Right cardiac atrium (tissue), 5 donors: ENCODE measurements at regions not wholly inside any gene's neighbourhood (a gene's known extent, or its start where the extent isn't known, plus 50 kb on each side); places are given as distances from the start of the nearest gene placed in this dataset.

ENCODE experiments used
- ATAC-seq, 2 donors: fragments of 200-7000 bp; cut with Tn5 transposase; one replicate each; pipeline versions ENCODE4 v1.8.0 to v1.9.1; 2020; ENCODE audit warnings: moderate library complexity in 2 of 2, mild to moderate bottlenecking in 1 of 2
- DNase-seq, 3 donors: peaks; one replicate each; pipeline ENCODE4 v3.0.0-alpha.2; 2020
- H3K27ac ChIP-seq: one replicate; pipeline ENCODE4 v1.5.1; 2013; ENCODE audit warnings: mild to moderate bottlenecking, low read length, control low read depth, moderate library complexity
- H3K27me3 ChIP-seq: one replicate; pipeline ENCODE4 v1.6.1; 2013; ENCODE audit not compliant: control insufficient read depth, insufficient read depth
- H3K4me1 ChIP-seq: one replicate; pipeline ENCODE4 v1.6.1; 2013; ENCODE audit warnings: low read length; ENCODE audit not compliant: control insufficient read depth, insufficient read depth
- H3K4me3 ChIP-seq: one replicate; pipeline ENCODE4 v1.5.1; 2013; ENCODE audit warnings: low read length, control low read depth
- H3K9me3 ChIP-seq: one replicate; pipeline ENCODE4 v1.6.1; 2013; ENCODE audit warnings: low read length; ENCODE audit not compliant: control insufficient read depth
- WGBS: extraction: QIAGEN DNeasy Blood & Tissue Kit; methylation state at CpG from one replicate; pipeline ENCODE4 v1.1.7; 2013; 5-methylcytosine and 5-hydroxymethylcytosine counted together
- intact Hi-C, 4 donors: fragments of 100-400 bp; cut with DNase I; formaldehyde crosslinking; loops; one replicate each; pipeline versions ENCODE4 v1.11.0 to v1.14.0; 2022 to 2023
- donor health status: healthy with polysubstance abuse.
- donor health status: DM: no; HTN: yes; CAD: no.
- donor health status: DM: no; HTN: no; CAD: no.
- donor health status: DM: no; HTN: yes; CAD: no; lungs with severe emphysema.
- donor health status: DM: yes; HTN: yes; CAD: no.

DNA sequence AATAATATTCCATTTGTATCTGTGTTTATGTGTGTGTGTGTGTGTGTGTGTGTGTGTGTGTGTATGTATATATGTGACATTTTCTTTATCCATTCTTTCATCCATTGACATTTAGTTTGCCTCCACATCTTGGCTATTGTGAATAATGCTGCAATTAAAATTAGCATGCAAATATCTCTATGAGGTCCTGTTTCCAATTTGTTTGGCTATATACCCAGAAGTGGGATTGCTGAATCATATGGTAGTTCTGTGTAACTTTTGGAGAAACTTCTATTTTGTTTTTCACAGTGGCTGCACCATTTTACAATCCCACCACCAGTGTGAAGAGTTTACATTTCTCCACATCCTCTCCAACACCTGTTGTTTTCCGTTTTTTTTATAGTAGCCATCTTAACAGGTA lies 53.1 kb downstream of the CH25H start:
- intact Hi-C loops = no loop called here
- ATAC-seq = no peak
- Histone ChIP-seq H3K4me3 (no peak overlapping the region), H3K27ac (no peak overlapping the region), H3K4me1 (no peaks in the 10 kb centered on the region), H3K9me3 (no peaks in the 10 kb centered on the region), H3K27me3 (no peaks in the 10 kb centered on the region)
- DNase-seq = no peak
- WGBS = 93% methylated on average over 1 of the region's 1 CpG

DNA sequence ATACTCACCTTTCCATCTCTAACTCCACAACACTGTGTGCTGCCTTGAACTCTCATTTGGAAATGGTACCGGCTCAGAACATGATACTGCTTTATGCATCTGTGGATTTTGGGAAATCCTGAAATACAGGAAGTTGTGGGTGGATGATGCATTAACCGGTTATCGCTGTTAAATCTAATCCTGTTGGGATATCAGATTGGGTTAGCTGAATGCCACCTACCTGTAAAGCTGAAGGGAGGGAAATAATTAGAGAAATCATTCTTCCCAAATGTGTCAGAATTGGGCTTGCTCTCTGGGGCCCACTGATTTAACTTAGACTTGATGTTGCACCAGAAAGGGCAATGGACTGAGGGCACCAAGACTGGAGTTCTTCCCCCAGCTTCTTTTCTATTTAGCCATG lies 54.0 kb downstream of the CH25H start:
- H3K4me3 ChIP-seq = no peak overlapping the region
- no peak overlapping the region for H3K27ac ChIP-seq
- H3K9me3 ChIP-seq = no peaks in the 10 kb centered on the region
- H3K4me1 ChIP-seq = no peaks in the 10 kb centered on the region
- DNase-seq (no peak), ATAC-seq (no peak)
- H3K27me3 ChIP-seq = no peaks in the 10 kb centered on the region
- intact Hi-C loops = no loop called here
- WGBS = 56% methylated on average over 3 of the region's 3 CpGs

DNA sequence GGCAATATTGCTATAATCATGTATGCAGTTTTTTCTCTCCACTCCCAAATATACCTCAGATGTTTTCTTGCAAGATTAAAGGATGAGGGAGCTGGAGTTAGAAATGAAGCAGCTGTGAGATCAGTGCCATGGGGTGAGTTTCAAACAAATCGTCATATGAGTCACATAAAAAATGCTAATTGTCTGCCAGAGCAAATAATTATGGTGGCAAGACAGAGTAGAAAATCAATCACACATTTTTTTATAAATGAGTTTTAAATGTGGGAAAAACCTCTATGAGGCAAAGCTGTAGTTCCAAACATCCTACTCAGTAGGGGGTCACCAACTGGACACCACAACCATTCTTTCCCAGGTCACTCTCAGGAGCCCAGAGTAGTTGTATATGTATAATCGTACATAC lies 55.3 kb downstream of the CH25H start:
- intact Hi-C loops = no loop called here
- Histone ChIP-seq H3K9me3 (no peaks in the 10 kb centered on the region), H3K4me3 (no peak overlapping the region), H3K27me3 (no peaks in the 10 kb centered on the region), H3K27ac (no peak overlapping the region), H3K4me1 (no peaks in the 10 kb centered on the region)
- ATAC-seq (no peak), DNase-seq (no peak)
- 78% methylated on average over 2 of the region's 2 CpGs for WGBS

DNA sequence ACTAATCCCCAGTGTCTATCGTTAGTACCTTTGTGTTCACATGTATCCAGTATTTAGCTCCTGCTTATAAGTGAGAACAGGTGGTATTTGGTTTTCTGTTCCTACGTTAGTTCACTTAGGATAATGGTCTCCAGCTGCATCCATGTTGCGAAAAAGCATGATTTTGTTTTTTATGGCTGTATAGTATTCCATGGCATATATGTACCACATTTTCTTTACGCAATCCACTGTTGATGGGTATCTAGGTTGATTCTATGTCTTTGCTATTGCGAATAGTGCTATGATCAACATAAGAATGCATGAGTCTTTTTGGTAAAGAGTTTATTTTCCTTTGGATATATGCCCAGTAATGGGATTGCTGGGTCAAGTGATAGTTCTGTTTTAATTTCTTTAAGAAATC lies 59.1 kb downstream of the CH25H start:
- 93% methylated on average over 5 of the region's 5 CpGs for WGBS
- Histone ChIP-seq H3K4me1 (no peaks in the 10 kb centered on the region), H3K27ac (no peak overlapping the region), H3K27me3 (no peaks in the 10 kb centered on the region), H3K9me3 (no peaks in the 10 kb centered on the region), H3K4me3 (no peak overlapping the region)
- intact Hi-C loops = no loop called here
- DNase-seq (no peak), ATAC-seq (no peak)

DNA sequence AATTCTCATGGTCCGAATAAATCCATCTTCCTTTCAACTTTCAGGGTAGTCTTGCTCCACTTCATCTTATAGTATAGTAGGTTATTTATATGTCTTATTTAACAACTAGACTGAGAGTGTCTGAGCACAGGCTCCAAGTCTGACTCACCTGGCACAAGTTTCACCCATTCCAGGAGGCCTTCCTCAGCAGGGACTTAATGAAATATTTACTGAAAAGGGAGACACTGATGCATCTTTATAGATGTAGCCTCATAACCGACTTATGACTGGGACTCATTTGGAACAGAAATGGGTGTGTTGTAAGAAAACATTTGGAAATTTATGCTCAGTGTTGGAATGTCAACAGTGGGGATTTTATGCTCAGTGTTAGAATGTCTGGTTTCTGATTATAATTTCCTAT lies 59.9 kb downstream of the CH25H start:
- intact Hi-C loops = no loop called here
- Histone ChIP-seq H3K27me3 (no peaks in the 10 kb centered on the region), H3K27ac (no peak overlapping the region), H3K4me1 (no peaks in the 10 kb centered on the region), H3K4me3 (no peak overlapping the region), H3K9me3 (no peaks in the 10 kb centered on the region)
- ATAC-seq = no peak
- WGBS = 86% methylated on average over 2 of the region's 2 CpGs
- DNase-seq = no peak

DNA sequence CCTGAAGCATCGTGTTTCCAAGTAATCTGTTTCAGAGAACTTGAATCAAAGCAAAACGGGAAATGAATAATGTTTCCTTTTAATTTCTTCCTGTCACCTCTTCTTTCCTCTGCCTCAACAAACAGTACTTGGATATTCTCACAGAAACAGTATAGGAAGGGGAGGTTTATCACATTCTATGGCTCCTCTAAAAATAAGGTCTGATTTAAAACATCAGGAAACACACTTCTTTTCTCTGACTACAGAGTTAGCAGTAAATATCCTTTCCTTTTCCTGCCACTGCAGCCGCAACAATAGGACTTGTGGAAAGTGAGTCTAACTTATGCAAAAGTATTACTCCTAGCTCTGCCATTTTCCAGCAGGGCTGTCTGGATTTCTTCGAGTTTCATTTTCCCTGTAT lies 62.3 kb downstream of the CH25H start:
- H3K27ac ChIP-seq = no peak overlapping the region

DNA sequence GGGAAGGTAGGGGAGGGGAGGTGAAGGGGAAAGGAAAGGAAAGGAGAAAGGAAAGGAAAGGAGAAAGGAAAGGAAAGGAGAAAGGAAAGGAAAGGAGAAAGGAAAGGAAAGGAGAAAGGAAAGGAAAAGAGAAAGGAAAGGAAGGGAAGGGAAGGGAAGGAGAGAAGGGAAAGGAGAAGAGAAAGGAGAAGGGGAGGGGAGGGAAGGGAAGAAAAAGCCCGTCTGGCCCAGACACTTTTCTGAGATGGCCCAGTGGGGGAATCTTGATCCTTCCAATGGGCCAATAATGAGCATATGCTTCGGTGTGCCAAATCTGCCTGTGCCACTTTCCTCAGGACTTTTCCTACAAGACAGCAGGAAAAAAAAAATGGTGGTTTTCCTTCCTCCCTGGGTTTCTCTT lies 64.5 kb downstream of the CH25H start:
- H3K9me3 ChIP-seq = no peaks in the 10 kb centered on the region
- no peak overlapping the region for H3K4me3 ChIP-seq
- WGBS = 62% methylated on average over 2 of the region's 2 CpGs
- H3K4me1 ChIP-seq = no peaks in the 10 kb centered on the region
- DNase-seq (no peak), ATAC-seq (no peak)
- H3K27ac ChIP-seq = no peak overlapping the region
- intact Hi-C loops = no loop called here
- H3K27me3 ChIP-seq = no peaks in the 10 kb centered on the region

More for the DNA sequence above, 62.3 kb downstream of the CH25H start:
- Histone ChIP-seq H3K4me1 (no peaks in the 10 kb centered on the region), H3K27me3 (no peaks in the 10 kb centered on the region), H3K4me3 (no peak overlapping the region), H3K9me3 (no peaks in the 10 kb centered on the region)
- intact Hi-C loops = no loop called here
- 51% methylated on average over 4 of the region's 4 CpGs for WGBS
- no peak for ATAC-seq
- no peak for DNase-seq

DNA sequence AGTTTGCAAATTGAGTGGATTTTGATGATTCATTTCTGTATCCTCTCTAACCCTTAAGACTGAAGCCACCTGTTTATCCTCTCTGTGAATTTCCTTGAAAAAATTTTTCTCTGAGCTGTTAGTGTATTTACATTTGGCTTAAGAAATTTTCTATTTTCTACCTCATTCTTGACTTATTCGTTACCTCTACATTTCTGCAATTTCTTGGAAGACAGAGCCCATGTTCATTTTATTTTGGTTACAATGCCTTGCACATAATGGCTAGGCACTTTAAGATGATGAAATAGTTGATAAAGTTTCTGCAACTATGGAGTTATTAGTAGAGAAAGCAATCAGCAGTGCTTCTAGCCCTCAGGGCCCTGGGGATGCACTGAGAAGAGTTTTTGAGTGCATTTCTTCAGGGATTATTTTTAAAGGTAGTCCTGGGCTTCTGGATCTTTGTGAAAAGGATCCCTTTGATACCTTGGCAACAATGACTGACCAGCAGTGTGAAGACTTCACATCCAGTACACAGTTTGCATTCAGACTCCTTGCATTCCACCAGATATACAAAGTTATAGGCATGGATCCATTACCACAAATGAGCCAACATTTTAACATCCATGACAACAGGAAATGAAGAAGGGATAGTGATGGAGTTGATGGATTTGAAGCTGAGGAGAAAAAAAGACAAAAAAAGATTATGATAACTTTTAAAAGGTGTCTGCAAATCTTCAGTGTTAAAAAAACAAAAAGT lies 68.2 kb downstream of the CH25H start:
- no peak for ATAC-seq
- 92% methylated on average over 1 of the region's 1 CpG for WGBS

DNA sequence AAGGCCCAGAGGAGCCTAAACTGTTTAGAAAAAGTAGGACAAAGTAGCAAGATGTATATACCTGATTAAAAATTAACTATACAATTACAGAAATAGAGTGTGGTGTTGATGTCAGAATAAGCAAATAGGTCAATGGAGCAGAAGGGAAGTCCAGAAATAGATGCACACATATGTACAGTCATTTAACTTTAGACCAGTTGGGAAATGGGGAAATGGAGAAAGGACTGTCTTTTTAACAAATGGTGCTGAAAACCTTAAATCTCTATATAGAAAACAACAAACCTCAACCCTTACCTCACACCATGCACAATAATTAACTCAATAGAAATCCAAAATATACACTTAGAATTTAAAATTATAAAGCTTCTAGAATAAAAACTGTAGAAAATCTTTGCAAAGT lies 72.2 kb downstream of the CH25H start:
- intact Hi-C loops = no loop called here
- H3K27me3 ChIP-seq = no peaks in the 10 kb centered on the region
- H3K9me3 ChIP-seq = no peaks in the 10 kb centered on the region
- H3K4me3 ChIP-seq = no peak overlapping the region
- ATAC-seq (no peak), DNase-seq (no peak)
- no peaks in the 10 kb centered on the region for H3K4me1 ChIP-seq
- no peak overlapping the region for H3K27ac ChIP-seq

More for the DNA sequence above, 68.2 kb downstream of the CH25H start:
- Histone ChIP-seq H3K4me1 (no peaks in the 10 kb centered on the region), H3K4me3 (no peak overlapping the region), H3K27me3 (no peaks in the 10 kb centered on the region), H3K27ac (no peak overlapping the region), H3K9me3 (no peaks in the 10 kb centered on the region)
- DNase-seq = no peak
- intact Hi-C loops = no loop called here

DNA sequence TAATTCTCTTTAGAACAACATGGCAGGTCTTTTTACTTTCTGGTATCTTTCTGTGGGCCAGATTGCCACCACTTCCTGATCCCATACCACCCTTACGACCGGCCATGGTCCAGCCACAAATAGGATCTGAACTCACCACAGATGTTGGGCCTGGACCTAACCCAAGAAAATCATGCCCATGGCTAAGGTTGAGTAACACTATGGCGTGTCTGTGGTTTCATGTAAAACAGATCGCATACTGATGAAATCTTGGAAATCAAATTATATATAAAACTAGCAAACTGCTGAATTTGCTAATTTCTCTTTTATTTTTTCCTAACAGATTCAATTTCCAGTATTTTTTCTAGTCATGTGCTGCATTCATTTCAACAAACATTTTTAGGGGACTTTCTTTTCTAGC lies 77.2 kb downstream of the CH25H start:
- intact Hi-C loops = no loop called here
- Histone ChIP-seq H3K9me3 (no peaks in the 10 kb centered on the region), H3K4me3 (no peak overlapping the region), H3K27me3 (no peaks in the 10 kb centered on the region), H3K27ac (no peak overlapping the region), H3K4me1 (no peaks in the 10 kb centered on the region)
- WGBS = 82% methylated on average over 4 of the region's 4 CpGs
- ATAC-seq (peak in 1 of 2 donors; percentile 36), DNase-seq (peak in 1 of 3 donors; percentile 11)

DNA sequence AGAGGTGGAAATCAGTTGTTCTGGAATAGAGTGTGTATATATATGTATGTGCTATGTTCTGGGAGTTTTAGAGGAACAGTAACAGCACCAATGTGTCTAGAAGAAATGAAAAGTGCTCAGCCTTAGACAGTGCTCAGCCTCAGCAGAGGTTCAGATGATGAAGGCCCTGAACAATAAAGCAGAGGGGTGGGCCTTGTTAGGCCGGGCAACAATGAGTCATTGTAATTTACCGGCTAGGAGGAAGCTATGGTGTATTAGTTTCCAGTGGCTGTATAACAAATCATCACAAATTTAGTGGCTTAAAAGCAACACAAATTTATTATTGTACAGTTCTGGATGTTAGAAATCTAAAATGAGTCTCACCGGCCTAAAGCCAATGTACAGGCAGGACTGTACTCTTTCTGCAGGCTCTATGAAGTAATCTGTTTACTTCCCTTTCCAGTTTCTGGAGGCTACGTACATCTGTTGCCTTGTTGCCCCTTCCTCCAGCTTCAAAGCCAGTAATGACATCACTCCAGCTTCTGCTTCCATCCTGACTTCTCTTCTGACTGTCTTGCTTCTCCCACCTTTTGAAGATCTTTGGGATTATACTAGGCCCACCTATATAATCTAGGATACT lies 84.6 kb downstream of the CH25H start:
- Histone ChIP-seq H3K9me3 (no peaks in the 10 kb centered on the region), H3K27me3 (no peaks in the 10 kb centered on the region), H3K4me1 (no peaks in the 10 kb centered on the region), H3K4me3 (no peak overlapping the region), H3K27ac (no peak overlapping the region)
- WGBS = 60% methylated on average over 4 of the region's 4 CpGs
- intact Hi-C loops = no loop called here
- ATAC-seq = peak; percentile 64 to 65
- no peak for DNase-seq

DNA sequence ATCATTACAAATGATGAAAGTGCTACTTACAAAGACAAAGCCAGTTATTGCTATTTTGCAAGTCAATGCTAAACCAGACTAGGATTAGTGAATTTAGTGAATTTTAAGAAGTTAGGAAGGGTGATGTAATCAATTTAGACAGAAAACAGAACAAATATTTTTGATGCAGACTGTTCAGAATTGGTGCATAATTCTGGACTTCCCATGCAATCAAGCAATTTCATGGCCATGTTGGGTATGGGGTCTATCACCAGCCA lies 85.4 kb downstream of the CH25H start:
- no peak overlapping the region for H3K27ac ChIP-seq

More for the DNA sequence above, 85.4 kb downstream of the CH25H start:
- H3K4me1 ChIP-seq = no peaks in the 10 kb centered on the region
- ATAC-seq (no peak), DNase-seq (no peak)
- no peak overlapping the region for H3K4me3 ChIP-seq
- H3K27me3 ChIP-seq = no peaks in the 10 kb centered on the region
- no peaks in the 10 kb centered on the region for H3K9me3 ChIP-seq
- intact Hi-C loops = no loop called here
